ENCODE measurements at regions not wholly inside any gene's neighbourhood (a gene's known extent, or its start where the extent isn't known, plus 50 kb on each side); places are given as distances from the start of the nearest gene placed in this dataset.

DNA sequence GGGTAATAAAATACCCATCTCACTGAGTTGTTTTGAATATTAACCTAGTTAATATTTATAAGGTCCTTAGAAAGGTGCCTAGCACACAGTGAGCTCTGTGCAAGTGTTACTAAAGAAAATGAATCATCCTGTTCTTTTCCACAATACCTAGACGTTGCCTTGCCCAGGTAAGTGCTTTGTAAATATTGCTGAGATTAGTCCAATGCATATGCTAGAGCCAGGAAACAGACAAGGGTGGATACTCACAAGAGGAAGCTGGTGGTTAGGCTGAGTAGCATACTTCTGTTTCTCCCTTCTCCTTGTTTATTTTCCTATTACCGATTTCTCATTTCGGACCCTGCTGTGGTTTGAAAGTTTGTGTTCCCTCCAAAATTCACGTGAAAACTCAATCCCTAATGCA, 58.1 kb upstream of the BARX2 start:
- TF ChIP-seq GATA2 (IDR thresholded peaks at IDR 0.05; ENCODE audit: low read depth, low read length) (no peak), GATA3 (IDR thresholded peaks at IDR 0.05; ENCODE audit: low read depth, low read length) (no peak)

Measured in SH-SY5Y (cell line).